ENCODE measurements at regions not wholly inside any gene's neighbourhood (a gene's known extent, or its start where the extent isn't known, plus 50 kb on each side); places are given as distances from the start of the nearest gene placed in this dataset.
"Not testable (repeated sequence)": the region's sequence is repeated elsewhere in the genome, so short reads cannot be mapped to it uniquely, and the experiment has no call there.

DNA sequence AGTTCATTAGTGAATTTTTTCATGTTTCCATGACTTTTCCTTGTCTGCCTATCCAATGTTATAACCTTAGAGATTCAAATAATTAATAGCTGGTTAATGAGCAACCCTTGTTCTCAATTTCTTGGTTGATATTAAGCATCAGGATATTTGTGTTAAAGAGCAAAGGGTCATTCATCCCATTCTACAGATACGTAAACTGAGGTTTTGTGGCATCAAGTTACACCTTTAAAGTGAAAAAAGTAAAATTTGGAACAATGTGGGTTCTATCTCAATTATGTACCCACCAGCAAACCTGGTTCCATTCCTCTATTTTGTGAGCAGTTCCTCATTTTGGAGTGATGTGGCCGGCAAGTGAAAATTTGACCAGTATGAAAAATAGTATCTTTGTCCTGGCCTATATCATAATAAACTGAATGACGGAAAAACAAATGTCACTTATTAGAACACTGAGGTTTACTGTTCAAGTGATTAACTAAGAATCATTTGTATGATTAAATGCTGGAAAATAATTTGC lies 220.5 kb upstream of the ATP5MC3 start:
- DNase-seq: no peak

DNA sequence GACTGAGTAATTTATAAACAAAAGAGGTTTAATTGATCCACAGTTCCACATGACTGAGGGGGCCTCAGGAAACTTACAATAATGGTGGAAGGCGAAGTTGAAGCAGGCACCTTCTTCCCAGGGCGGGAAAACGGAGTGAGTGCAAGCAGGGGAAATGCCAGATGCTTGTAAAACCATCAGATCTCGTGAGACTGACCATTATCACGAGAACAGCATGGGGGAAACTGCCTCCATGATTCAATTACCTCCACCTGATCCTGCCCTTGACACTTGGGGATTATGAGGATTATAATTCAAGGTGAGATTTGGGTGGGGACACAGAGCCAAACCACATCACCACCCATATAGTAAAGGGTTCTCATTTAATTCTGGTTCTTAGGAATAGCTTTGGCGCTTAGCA lies 219.5 kb upstream of the ATP5MC3 start:
- DNase-seq: no peak

DNA sequence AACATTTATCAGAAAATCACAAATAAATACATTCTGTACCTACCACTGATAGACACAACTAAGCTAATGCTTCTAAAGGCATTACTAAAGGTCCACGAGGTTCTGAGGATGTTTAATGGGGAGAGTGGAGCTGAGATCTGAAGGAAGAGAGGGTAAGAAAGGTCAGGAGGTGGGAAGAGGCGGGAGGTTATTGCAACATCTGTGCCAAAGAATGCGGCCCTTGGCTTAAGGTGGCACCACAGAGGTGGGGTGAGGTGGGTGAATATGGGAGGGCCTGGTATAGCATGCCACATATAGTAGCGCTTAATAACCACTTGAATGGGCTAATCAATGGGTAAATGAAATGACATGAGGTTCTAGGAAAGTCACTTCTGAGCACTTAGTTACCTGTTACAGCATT lies 217.8 kb upstream of the ATP5MC3 start:
- DNase-seq: no peak

DNA sequence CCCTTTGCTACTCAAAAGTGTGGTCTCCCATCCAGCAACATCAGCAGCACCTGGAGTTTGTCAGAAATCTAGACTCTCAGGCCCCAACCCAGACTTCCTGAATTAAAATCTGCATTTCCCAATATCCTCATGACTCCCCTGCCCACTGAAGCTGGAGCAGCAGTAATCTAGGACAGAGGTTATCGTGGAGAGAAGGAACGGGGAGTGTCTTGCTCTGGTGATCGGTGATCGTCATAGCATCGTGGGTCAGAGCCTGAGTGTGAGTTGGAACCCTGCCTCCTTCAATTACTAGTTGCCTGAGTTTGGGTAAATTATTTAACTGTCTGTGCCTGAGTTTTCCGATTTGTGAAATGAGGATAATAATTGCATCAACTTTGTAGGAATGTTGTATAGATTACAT lies 217.3 kb upstream of the ATP5MC3 start:
- no peak for DNase-seq

DNA sequence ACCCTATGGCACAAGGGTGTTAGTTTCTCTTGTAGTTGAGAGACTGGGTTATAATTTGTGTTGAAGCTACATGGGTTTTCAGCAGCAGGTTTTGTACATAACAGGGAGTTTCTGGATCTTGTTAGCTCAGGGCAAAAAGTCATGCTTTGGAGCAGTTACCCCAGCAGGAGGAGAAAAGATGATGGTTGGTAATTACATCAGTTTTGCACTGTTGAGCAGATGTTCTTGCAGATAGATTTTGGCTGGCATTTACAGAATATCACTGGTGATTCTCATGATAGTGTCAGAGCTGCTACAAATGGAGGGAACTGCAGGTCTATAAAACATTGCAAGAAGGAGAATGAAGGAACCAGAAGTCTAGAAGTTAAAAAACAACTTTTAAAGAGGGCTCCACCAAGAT lies 215.2 kb upstream of the ATP5MC3 start:
- DNase-seq: no peak

DNA sequence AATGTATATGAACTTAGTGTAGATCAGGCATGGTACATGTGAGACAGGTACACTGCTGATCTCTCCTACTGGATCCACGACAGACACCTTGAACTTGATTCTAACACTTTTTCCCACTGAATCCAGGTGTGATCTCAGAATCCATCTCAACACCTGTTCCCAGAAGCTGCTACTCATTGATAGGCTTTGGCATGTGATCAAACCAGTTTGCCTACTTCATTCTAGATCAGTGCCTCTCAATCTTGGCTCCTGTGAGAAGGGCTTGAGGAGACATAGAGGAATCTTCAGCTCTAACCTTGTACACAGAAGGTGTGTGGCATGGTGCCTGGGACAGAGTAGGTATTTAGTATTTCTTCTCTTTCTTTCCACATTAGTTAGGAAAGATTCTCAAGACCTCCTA lies 212.3 kb upstream of the ATP5MC3 start:
- DNase-seq: no peak

DNA sequence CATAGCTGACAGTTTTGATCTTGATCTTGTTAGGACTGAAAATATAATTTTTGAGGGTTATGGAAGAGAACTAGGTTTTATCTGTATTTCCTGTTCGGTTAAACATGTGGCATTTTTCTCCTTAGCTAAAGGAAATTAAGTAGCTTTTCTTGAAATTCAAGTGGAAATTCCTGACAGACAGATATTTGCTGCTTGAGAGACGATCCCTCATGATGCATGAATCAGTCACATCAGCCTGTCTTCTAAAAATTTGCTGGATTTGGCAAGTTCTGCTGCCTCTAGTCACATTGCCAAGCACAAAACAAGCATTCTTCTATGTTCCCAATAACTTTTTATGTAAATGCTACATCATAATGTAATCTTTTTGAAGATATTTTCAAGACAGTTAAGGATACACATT lies 201.8 kb upstream of the ATP5MC3 start:
- DNase-seq: no peak

DNA sequence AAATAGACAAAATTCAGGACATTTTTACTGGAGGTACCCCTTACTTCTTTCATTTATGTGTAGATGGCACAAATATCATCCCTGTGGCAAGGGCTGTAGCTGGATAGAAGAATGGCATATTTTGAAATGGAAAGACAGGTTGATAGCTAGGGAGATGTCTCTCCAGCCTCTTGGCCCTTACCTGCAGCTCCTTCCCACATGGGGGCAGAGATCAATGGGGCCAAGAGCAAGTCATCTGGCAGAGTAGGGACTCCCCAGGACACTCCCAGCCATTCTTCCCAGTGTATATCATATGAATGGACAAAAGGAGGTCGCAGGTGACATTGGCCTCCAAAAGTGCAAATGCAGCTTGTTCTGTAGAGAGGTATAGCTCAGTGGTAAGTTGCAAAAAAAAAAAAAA lies 192.2 kb upstream of the ATP5MC3 start:
- DNase-seq: no peak

DNA sequence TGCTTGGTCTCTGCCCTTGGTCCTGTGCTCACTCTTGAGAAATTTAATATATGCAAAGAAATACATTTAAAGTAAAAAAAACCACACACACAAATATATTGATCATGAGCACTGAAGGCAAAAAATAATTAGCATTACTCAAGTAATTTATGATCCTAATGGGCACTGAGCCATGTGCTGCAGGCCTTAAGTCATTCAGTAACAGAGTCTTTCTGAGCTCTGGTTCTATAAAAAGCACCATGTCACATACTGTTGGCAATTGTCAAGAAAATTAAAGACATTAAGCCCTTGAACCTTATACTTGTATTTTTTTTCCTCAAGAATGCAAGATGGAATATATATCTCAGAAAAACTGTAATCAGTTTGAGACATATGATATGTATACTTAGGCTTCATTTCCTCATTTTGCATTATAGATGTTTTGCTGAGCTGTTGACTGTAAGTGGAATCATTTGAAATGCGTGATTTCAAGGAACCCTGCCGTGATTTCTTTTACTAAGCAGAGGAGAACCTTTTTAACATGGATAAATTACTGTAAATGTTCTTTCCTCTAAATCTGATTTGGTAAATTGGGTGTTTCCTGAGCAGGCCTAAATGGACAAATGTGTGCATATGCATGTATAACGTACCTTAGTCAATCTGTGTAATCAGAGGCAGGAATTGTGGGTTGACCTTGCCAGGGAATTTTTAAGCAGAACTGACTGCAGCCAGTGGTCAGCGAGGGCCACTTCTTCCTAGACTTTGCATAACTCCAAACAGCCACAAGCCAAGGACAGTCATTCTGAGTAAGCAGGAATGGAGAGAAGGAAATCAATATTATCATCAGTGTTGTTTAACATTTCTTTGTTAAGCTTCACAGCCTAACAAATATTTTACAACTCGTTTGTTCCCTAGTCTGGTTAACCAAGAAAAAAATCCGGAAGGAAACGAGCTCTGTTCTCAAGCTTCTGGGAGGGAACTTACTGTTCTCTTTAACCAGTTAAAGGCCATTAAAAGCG lies 191.5 kb upstream of the ATP5MC3 start:
- no peak for DNase-seq

DNA sequence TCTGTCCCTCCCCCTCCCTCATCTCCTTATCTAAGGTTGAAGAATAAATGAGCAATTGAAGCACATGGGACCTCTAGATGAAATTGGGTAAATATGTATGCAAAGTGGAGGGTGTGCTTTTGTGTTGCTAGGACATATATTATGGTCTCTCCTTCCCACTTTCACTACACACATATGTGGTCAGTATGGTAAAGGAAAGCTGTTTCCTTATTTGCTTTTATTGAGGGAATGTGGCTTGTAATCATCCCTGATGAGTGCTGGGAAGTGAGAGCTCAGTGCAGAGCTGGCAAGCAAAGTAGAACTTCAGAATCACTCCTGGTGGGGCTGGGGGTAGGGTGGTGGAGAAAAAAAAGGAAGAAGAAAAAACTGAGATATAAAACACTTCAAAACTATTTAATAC lies 189.9 kb upstream of the ATP5MC3 start:
- no peak for DNase-seq

DNA sequence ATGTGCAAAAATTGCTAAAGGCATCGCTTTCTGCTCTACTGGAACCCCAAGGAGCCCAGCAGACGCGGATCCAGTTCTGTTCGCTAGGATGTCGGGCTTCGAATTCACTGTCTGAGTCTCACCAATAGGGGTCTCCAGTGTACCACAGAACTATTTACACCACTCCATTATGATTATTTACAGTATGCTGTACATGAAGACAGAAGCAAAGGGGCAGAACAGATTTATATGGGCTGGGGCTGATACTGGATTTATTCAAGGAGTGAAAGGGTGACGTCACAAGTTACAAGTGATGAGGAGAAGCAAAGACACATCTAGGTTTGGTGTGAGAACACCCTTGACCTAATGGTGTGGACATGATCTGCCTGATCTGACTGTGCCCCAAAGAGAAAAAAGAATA lies 185.3 kb upstream of the ATP5MC3 start:
- DNase-seq: peak; percentile 75

DNA sequence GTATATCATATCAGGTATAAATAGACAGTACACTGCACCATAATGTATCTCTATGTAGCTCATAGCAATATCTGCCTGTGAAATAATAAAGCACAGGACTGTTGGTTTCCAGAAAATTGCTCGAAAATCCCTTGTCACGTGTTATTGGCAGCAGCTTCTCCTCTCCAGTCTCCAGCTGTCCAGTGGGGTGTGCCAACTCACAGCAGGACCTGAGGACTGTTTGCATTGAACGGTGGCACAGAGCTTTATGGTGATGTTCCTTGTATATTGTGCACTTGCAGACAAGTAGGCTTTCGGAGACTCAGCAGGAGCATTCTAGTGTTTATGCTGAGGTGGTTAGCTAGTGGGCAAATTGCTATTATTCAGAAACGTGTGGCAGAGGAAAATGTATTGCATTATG lies 182.2 kb upstream of the ATP5MC3 start:
- DNase-seq: peak; percentile 85

DNA sequence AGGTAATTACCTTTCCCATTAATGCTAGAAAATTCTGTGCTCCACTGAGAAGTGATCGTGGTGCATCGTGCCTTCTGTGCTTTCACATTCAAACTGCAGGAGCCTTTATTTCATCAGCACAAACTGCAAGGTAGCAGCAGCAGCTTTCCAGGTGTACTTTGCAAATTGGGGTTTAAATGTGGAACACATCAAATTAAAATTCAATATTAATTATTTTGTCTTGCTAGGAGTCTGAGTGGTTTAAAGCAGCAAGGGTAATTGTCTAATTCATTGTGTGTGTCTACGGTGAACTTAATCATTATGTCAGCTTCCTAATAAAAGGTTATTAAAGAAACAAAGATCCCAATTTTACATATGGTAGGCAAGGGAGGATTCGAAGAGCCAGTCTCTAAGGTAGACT lies 180.8 kb upstream of the ATP5MC3 start:
- no peak for DNase-seq

DNA sequence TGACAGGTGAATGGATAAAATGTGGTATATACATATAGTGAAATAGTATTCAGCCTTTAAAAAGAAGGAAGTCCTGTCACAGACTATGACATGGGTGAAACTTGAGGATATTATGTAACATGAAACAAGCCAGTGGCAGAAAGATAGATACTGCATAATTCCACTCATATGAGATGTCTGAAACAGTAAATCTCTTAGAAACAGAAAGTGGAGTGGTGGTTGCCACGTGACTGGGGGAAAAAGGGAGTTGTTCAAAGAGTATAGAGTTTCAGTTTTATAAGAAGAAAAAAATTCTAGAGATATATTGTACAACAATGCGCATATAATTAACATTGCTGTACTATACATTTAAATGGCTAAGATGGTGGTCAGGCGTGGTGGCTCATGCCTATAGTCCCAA lies 178.2 kb upstream of the ATP5MC3 start:
- DNase-seq: no peak

DNA sequence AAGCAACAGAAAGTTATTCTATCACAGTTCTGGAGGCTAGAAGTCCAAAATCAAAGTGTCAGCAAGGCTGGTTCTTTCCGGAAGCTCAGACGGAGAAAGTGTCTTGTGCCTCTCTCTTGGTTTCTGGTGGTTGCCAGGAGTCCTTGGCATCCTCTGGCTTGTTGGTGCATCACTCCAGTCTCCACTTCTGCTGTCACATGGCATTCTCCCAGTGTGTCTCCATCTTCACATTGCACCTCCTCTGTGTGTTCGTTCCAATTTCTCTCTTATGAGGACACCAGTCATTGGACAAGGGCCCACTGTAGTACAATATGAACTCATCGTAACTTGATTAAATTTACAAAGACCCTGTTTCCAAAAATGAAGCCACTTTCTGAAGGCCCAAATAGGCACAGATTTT lies 175.4 kb upstream of the ATP5MC3 start:
- no peak for DNase-seq

DNA sequence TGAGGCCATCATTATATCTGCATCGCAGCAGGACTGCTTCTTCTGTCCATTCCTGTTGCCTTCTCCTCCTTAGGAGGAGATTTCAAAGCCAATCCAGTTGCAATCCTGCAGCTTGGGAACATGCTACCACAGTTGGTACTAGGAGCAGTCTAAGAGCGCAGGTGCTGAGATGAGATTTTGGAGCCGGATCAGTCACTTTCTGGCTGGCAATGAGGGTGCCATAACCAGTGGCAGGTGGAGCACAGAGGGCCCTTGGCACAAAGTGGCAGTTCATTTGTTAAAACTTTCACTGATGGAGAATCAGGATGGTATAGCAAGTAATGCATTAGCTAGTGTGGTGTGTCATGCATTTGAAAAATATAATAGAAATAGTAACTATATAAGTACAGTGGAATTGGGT lies 173.7 kb upstream of the ATP5MC3 start:
- DNase-seq: no peak

DNA sequence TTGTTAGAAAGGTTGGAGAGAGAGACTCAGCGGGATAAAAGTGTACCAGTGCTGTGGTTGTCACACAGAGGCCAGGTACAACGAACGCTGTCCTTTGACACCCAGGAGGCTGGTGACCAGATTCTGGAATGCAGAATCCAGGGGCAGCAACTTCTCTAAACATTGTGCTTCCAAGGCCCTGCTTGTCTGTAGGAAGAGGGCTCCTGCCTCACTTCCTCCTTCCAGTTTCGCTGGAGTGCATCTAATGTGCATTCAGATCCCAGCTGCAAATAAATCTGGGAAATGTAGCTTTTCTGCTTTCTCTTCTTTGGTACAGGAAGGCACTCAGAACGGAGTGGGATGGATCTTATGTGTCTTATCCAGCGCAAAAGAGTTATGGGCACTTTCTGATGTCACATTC lies 171.8 kb upstream of the ATP5MC3 start:
- DNase-seq: no peak

DNA sequence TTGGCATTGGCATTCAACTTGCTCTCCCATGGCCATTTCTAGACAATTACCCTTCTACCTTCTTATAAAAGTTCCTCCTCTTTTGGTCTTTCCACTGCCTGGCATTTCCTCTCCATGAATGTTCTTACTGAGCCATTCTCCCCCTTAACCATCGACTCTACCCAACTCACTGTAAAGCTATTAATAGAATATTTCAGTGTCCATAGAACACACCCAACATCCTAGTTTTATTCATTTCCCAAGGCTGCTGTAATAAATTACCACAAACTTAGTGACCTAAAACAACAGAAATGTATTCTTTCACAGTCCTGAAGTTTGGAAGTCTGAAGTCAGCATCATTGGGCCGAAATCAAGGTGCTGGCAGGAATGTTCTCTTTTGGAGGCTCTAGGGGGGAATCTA lies 170.0 kb upstream of the ATP5MC3 start:
- DNase-seq: no peak

DNA sequence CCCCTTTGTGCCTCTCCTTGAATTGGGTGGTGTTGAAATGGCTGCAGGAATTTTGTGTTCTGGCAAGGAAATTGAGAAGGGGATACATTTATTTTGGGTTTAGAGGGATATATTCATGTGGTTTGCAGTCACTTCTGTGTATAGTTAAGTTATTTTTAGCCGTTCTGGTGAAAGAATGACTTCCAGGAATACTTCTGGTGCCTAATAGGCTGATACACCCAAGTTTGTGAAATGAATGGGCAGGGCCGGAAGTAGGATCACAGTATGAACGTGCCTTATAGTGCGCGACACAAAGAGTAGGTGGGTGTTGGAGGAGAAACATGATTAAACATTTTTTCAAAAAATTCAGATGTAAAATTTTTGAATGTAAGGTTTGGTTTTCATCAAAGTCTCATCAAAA lies 168.6 kb upstream of the ATP5MC3 start:
- no peak for DNase-seq

DNA sequence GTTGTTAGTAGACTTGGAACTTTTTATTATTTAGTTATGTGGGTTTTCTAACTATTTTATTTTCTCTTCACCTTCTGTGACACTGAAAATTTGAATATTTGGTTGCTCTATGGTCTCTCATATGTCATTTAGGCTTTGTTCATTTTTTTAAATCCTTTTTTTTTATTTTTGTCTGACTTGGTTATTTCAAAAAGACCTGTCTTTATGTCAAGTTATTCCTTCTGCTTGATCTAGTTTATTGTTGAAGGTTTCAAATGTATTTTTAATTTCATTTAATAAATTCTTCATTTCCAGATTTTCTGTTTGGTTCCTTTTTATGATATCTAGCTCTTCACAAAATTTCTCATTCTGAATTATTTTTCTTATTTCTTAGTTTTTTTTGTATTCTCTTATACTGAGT lies 160.6 kb upstream of the ATP5MC3 start:
- no peak for DNase-seq

DNA sequence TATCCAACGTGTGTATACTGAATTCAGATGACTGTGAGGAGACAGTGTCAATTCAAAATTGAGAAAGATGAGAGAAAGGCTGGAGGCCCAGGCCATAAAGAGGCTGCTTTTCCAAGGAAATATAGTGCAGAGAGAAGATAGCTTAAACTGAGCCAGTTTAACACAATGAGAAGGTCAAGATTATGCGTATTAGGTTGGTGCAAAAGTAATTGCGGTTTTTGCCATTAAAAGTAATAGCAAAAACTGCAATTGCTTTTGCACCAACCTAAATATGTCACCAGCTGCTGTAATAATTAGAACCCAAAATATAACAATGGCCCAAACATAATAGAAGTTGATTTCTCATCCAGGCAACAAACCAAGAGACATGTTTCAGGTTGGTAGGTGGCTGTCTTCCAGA lies 148.7 kb upstream of the ATP5MC3 start:
- DNase-seq: no peak

DNA sequence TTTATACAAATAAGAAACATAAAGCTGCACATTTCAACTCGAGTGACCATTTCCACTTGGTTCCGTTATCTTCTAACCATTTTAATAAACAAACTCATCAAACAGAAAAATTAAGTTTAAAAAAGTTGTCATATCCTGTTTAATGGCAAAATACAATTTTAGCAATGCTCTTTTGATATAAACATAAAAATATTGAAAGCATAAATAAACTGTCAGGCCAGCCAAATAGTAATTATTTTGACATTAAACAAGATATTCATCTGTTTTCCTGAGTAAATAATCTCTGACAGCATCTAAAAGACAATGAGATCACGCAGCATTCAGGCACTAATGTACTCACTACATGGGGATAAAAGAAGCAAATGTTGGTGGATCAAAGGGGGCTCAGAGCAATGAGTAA lies 145.3 kb upstream of the ATP5MC3 start:
- DNase-seq: no peak

DNA sequence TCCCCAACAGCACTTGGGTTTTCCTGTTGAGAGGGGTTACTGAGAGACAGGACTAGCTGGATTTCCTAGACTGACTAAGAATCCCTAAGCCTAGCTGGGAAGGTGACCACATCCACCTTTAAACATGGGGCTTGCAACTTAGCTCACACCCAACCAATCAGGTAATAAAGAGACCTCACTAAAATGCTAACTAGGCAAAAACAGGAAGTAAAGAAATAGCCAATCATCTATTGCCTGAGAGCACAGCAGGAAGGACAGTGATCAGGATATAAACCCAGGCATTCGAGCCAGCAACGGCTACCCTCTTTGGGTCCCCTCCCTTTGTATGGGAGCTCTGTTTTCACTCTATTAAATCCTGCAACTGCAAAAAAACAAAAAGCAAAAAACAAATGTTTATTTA lies 144.7 kb upstream of the ATP5MC3 start:
- DNase-seq: not testable (repeated sequence)

DNA sequence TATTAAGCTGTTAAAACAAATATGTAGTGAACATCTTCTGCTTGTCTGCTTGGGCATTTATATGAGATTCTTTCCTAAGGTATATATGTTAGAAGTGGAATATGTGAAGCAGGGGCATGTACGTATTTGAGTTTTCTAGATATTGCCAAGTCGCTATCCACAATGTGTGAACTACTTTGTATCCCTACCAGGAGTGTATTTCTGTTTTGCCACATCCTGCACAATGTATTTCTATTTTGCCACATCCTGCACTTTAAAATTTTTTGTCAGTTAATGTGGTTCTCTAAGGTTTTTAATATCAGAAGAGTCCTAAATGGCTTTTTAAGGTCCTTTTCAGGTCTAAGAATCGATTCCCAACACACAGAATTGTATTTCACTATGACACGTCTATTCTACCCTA lies 141.7 kb upstream of the ATP5MC3 start:
- no peak for DNase-seq

DNA sequence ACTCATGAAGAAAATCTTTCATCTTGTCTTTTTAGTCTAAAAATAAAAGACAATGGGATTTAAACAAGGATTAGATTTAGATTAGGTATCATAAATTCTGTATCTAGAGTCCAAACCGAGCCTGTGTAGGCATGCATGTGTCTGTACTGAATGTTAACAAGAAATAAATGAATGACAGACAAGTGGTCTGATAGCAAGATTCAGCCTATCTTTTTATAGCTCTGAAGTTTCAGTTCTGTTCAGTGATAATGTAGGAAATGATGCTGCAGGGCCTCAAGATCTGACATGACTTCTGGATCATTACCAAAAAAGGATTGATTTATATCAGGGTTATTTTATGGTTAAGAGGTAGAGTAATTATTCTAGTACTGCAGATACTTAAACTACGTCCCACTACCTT lies 137.0 kb upstream of the ATP5MC3 start:
- no peak for DNase-seq

All from NCI-H345 (cell line).